ENCODE measurements at regions not wholly inside any gene's neighbourhood (a gene's known extent, or its start where the extent isn't known, plus 50 kb on each side); places are given as distances from the start of the nearest gene placed in this dataset.

GRCh38 chr13:58617880-58618665 lies 986.5 kb downstream of the PCDH17 start:
- TF ChIP-seq CTCF (IDR thresholded peaks at IDR 0.05) (no peak), EP300 (IDR thresholded peaks at IDR 0.05) (no peak)
